GM19239 (cell line): ENCODE measurements at regions not wholly inside any gene's neighbourhood (a gene's known extent, or its start where the extent isn't known, plus 50 kb on each side); places are given as distances from the start of the nearest gene placed in this dataset.
"Not testable (repeated sequence)": the region's sequence is repeated elsewhere in the genome, so short reads cannot be mapped to it uniquely, and the experiment has no call there.

Source experiments
- DNase-seq: peaks from one replicate; pipeline ENCODE4 v3.0.0; 2011; ENCODE audit warnings: low spot score; ENCODE audit not compliant: insufficient read length
- FAIRE-seq: peaks from 2 replicates; lab custom pipeline; 2011; peaks lifted over from hg19 to GRCh38; lab: Jason Lieb, UNC

DNA sequence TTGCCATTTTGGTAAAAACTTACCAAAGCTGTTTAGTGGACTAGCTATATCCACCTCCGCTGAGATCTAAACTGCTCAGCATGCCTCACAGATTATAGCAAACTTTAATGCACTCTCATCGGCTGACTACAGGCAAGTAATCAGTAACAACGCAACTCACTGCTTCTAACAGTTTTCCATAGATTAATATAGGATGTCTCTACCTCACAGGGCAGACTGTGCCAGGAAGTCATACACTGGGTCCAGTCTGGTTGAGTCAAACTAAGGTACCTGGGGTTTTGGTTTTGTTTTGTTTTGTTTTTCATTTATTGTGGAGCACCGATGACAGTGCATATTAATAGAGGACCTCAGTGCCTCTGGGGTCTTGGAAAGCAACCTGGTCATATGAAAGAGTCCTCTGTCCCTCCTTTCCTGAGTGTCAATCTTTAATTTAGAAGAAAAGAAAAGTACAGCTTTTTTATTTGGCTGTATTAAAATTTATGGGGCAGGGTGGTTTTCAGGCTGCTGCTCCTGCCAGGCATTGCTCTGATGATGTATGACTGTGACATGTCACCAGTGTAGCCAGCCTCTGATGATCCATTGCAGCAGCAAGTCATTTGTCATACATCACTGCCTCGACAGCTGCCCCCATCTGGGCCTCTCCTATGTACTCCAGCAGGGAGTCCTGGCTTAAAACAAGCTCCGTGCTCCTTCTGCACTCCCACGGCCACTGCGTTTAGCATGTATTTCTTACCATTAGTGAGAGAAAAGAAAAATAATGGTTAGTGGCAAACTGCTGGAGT, 854.1 kb downstream of the KCNJ2 start:
- FAIRE-seq (no peak), DNase-seq (no peak)

GRCh38 chr17:71024172-71024571, 854.8 kb downstream of the KCNJ2 start:
- no peak for DNase-seq
- FAIRE-seq: no peak

- FAIRE-seq (no peak), DNase-seq (no peak)
These were observed 855.6 kb downstream of the KCNJ2 start for GRCh38 chr17:71024969-71025368.

DNA sequence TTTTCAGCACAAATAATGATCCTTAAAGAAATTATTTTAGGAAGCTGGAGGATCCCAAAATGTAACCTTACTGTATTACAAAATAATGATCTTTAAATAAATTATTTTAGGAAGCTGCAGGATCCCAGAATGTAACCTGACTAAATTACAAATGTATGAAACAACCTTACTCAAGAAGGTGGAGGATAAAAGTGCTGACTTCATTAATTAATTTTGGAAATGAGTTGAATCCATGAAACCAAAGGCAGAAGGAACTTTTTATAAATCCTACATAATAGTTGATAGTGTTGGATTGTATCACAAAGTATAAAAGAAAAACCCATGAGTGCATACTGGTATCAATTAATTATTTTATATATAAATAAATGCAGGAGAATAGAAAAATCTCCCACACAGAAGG, 859.9 kb downstream of the KCNJ2 start:
- DNase-seq (no peak), FAIRE-seq (no peak)

DNA sequence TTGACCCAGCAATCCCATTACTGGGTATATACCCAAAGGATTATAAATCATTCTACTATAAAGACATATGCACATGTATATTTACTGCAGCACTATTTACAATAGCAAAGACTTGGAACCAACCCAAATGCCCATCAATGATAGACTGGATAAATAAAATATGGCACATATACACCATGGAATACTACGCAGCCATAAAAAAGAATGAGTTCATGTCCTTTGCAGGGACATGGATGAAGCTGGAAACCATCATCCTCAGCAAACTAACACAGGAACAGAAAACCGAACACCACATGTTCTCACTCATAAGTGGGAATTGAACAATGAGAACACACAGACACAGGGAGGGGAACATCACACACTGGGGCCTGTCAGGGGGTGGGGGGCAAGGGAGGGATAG, 862.0 kb downstream of the KCNJ2 start:
- not testable (repeated sequence) for DNase-seq

GRCh38 chr17:71032746-71033273, 863.5 kb downstream of the KCNJ2 start:
- FAIRE-seq (no peak), DNase-seq (no peak)

More for the DNA sequence above, 862.0 kb downstream of the KCNJ2 start:
- FAIRE-seq: not testable (repeated sequence)

- DNase-seq: no peak
- FAIRE-seq: no peak
These were observed 864.0 kb downstream of the KCNJ2 start for GRCh38 chr17:71033336-71033735.

GRCh38 chr17:71035226-71035625, 865.9 kb downstream of the KCNJ2 start:
- FAIRE-seq (no peak), DNase-seq (no peak)

- no peak for DNase-seq
- no peak for FAIRE-seq
These were observed 868.1 kb downstream of the KCNJ2 start for GRCh38 chr17:71037386-71037785.

DNA sequence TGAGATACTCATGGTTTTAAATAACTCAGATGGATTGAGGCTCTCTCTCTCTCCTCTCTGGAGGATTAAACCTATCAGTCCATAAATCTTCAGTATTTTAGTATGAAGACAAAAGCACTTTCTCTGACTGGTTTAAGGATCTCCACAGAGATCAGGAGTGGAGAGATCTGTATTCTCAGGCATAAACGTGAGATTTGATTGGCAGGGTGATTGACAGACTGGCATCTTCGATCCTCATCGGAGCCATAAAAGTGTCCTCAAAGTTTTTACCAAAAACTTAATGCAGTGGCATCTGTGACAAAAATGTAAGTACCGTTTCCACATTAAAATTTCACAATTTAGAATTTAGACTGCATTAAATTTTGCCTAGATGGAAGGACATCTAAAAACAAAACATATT, 870.1 kb downstream of the KCNJ2 start:
- FAIRE-seq: no peak
- DNase-seq: no peak

DNA sequence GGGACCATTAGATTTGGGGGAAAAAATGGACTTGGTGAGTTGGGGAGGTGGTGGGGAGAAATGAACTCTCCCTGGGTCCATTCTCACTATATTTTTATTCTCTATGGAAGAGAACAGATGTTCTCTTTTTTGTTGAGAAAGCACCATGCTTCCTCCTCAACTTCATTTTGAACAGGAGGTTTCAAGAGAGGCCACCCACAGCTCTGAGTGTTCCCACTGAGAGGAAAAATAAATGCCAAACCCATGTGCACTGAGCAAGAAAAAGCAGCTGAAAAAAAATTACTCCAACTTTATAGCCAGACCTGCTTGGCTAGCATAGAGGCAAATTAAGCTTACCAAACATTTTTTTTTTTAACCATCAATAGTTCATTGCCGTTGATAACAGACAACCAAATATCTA, 883.6 kb downstream of the KCNJ2 start:
- DNase-seq (no peak), FAIRE-seq (no peak)

DNA sequence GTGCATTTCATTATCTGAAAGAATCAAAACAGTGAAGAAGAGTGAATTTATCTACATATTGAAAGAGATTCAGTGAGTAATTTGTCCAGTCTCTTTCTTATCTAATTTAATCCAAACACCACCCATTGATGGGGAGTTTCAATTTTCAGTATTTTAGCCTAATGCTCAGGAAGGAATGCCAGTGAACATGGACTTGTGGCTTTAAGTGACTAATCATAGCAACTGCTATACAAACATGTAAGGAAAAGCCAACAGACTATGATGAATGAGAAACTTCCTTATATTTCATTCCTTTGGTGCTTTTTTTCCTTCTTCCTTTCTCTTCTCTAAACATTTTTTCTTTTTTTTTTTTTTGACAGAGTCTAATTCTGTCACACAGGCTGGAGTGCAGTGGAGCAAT, 885.8 kb downstream of the KCNJ2 start:
- DNase-seq (no peak), FAIRE-seq (no peak)

GRCh38 chr17:71057448-71057847, 888.1 kb downstream of the KCNJ2 start:
- no peak for DNase-seq

DNA sequence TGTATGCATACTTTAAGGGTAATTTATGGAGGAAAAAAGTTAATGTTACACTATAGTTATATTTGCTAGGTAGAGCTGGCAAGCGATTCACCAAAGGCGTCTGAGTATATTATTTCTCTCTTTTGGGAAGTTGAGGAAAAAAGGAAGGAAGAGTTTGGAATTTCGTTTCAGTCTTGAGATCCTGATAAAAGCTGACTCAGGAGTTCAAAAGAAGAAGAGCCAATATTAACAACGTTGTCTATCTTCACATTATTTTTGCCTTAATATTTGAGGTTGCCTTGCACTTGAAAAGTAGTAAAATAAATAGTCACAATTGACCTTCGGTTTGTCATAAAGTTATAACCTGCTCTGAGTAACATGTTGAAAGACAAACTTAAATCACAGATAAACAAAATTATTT, 888.6 kb downstream of the KCNJ2 start:
- DNase-seq: no peak
- FAIRE-seq: no peak

More at GRCh38 chr17:71057448-71057847, 888.1 kb downstream of the KCNJ2 start:
- no peak for FAIRE-seq

- FAIRE-seq: no peak
- no peak for DNase-seq
These were observed 893.8 kb downstream of the KCNJ2 start for GRCh38 chr17:71063127-71063526.

DNA sequence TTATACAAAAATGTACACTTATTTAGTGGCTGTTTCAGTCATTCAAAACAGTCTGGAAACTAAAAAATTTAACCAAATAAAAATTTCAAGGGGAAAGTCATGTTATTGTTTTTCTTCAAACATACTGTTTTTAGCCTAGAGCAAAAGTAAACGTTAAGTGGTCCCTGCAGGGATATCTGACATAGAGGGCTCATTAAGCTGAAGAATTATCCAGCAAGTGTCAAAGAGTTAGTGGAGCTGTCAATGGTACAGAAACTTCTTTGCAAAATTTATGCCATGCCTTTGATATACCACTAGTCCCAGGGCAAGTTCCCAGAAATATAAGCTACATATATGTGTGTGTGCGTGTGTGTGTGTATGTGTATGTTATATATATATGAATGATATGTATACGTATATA, 894.2 kb downstream of the KCNJ2 start:
- no peak for FAIRE-seq
- DNase-seq: no peak

DNA sequence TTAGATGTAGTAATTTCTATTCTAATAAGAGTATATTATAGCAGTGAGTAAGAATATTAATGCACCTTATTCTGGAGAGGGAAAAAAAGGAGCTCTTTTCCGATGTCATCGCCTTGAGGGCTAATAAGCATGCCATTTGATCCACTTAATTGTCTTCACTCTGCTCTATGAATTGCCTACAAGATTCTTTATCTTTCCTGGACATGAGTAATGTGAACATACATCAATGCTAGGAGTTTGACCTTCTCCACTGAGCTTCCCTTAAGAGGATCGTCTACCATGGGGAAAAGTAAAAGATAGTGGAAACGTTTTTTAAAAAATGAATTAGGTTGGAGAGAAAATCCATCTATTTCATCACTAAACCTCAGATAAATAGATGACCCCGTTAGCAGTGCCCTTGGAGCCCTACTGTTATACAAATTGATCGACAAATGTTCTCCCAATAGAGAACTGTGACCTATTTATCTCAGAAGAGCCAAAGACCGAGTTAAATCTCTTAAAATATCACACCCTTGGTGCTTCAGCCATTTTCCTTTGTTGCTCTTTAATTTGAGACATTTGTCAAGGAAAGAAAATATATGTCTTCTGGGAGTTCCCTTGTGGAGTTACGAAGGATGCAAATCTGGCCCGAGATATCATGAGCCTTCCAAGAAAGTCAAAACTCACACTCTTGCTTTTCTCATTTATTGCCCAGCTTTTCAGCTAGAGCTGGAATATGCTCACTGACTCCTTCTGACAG, 898.5 kb downstream of the KCNJ2 start:
- DNase-seq (no peak), FAIRE-seq (no peak)

DNA sequence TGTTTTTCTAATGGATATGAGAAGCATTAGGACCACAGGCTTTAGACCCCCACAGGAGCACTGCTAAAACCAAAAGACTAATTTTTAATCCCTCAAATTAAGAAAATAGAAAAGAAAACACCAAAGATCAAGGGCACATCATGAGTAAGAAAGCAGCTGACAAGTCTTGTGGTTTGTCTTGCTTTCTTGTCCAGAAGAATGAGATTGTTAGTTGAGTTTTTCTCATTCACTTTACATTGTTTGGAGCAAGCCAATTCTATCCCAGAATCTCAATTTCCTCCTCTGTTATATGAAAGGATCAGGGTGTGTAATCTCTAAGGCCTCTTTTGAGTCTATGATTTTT, 899.0 kb downstream of the KCNJ2 start:
- FAIRE-seq (no peak), DNase-seq (no peak)

- FAIRE-seq: no peak
- no peak for DNase-seq
These were observed 901.7 kb downstream of the KCNJ2 start for GRCh38 chr17:71071041-71071440.

DNA sequence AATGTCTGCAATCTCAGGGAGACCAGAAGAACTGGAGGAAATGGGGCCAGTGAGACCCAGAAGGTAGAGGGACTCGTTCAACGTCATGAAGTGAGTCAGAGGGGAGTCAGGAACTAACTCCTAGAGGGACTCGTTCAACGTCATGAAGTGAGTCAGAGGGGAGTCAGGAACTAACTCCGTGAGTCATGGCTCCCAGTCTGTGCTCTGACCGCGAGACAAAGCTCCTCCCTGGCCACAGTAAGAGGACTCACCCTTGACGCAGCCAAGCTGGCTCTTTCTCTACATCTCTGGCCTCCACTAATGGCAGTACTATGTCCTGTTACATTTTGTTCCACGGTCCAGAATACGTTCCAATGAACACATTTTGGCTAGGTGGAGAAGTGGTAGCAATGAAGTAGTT, 902.5 kb downstream of the KCNJ2 start:
- FAIRE-seq (no peak), DNase-seq (no peak)

- DNase-seq (no peak), FAIRE-seq (no peak)
These were observed 911.6 kb downstream of the KCNJ2 start for GRCh38 chr17:71080937-71081336.

GRCh38 chr17:71081666-71082065, 912.3 kb downstream of the KCNJ2 start:
- DNase-seq: no peak
- no peak for FAIRE-seq
